OCI-LY7 (cell line): ENCODE measurements at regions not wholly inside any gene's neighbourhood (a gene's known extent, or its start where the extent isn't known, plus 50 kb on each side); places are given as distances from the start of the nearest gene placed in this dataset.

Experiments
- BruUV-seq: library from RNA; stranded (reverse); fragments of 400-500 nt; replicated peaks from 2 replicates; lab custom pipeline; 2021; lab: Mats Ljungman, UMichigan
- CTCF ChIA-PET: fragments of 300-600 bp; sonication (Branson Sonifier 250); formaldehyde crosslinking; loops from one replicate; lab custom pipeline; 2022; ENCODE audit warnings: antibody characterized with exemption; ENCODE audit not compliant: unreplicated experiment; lab: Charles Lee
- POLR2A ChIA-PET: fragments of 300-600 bp; sonication (Branson Sonifier 250); formaldehyde crosslinking; loops from one replicate; lab custom pipeline; 2022; ENCODE audit warnings: antibody characterized with exemption; lab: Charles Lee
- DNase-seq: peaks from one replicate; pipeline ENCODE4 v3.0.0-alpha.2; 2015; ENCODE audit warnings: low spot score
- H2AFZ ChIP-seq: fragments of 200-600 bp; sonication (generic), shearing (Covaris generic); 2 replicates; pipeline ENCODE4 v1.6.1; 2014; ENCODE audit warnings: mild to moderate bottlenecking, antibody characterized with exemption, low read length, moderate library complexity
- H3K27ac ChIP-seq: fragments of 200-600 bp; sonication (generic); 2 replicates; pipeline ENCODE4 v1.5.1; 2014; ENCODE audit warnings: mixed run types, low read depth, mild to moderate bottlenecking, moderate library complexity, low read length, inconsistent platforms; ENCODE audit not compliant: poor library complexity, severe bottlenecking
- H3K36me3 ChIP-seq: fragments of 200-600 bp; sonication (generic); 2 replicates; pipeline ENCODE4 v1.6.1; 2014; ENCODE audit warnings: mild to moderate bottlenecking, antibody characterized with exemption, low read length, moderate library complexity, mixed read lengths; ENCODE audit not compliant: insufficient read depth
- H3K4me1 ChIP-seq: fragments of 200-600 bp; sonication (generic); 2 replicates; pipeline ENCODE4 v1.5.1; 2014; ENCODE audit warnings: mild to moderate bottlenecking, low read length; ENCODE audit not compliant: insufficient read depth, poor library complexity, severe bottlenecking
- H3K4me2 ChIP-seq: fragments of 200-600 bp; sonication (generic); 2 replicates; pipeline ENCODE4 v1.6.1; 2014; ENCODE audit warnings: mild to moderate bottlenecking, low read length
- H3K4me3 ChIP-seq: fragments of 200-600 bp; sonication (generic); 2 replicates; pipeline ENCODE4 v1.5.1; 2014; ENCODE audit warnings: mild to moderate bottlenecking, low read depth, low read length; ENCODE audit not compliant: poor library complexity, severe bottlenecking
- H3K79me2 ChIP-seq: fragments of 200-600 bp; sonication (generic); 2 replicates; pipeline ENCODE4 v1.6.1; 2016; ENCODE audit warnings: low read depth, mild to moderate bottlenecking, low read length, moderate library complexity, mixed read lengths; ENCODE audit not compliant: insufficient read depth
- H3K9me2 ChIP-seq: fragments of 200-600 bp; sonication (generic); 2 replicates; pipeline ENCODE4 v1.6.1; 2016; ENCODE audit warnings: mild to moderate bottlenecking, low read length, mixed read lengths; ENCODE audit not compliant: insufficient read depth
- H3K9me3 ChIP-seq: fragments of 200-600 bp; sonication (generic); 2 replicates; pipeline ENCODE4 v1.6.1; 2014; ENCODE audit warnings: mild to moderate bottlenecking, mixed run types, low read length, mixed read lengths
- H4K20me1 ChIP-seq: fragments of 200-600 bp; sonication (generic); 2 replicates; pipeline ENCODE4 v1.6.1; 2014; ENCODE audit warnings: mild to moderate bottlenecking, antibody characterized with exemption, low read length, moderate library complexity, mixed read lengths; ENCODE audit not compliant: insufficient read depth
- CTCF ChIP-seq: fragments of 200-600 bp; sonication (generic); conservative IDR thresholded peaks from 2 replicates; pipeline ENCODE4 v1.5.1; 2014; ENCODE audit warnings: mild to moderate bottlenecking, antibody characterized with exemption, low read length, moderate library complexity, mixed read lengths
- EZH2phosphoT487 ChIP-seq: fragments of 200-600 bp; sonication (generic); IDR thresholded peaks from 2 replicates; pipeline ENCODE4 v1.6.1; 2018; ENCODE audit warnings: low read depth, borderline replicate concordance, mild to moderate bottlenecking, mixed run types, antibody characterized with exemption, low read length, moderate library complexity, mixed read lengths
- intact Hi-C: fragments of 100-400 bp; cut with micrococcal nuclease; formaldehyde crosslinking; loops from one replicate; pipeline ENCODE4 v1.10.0; 2022; ENCODE audit not compliant: unreplicated experiment

DNA sequence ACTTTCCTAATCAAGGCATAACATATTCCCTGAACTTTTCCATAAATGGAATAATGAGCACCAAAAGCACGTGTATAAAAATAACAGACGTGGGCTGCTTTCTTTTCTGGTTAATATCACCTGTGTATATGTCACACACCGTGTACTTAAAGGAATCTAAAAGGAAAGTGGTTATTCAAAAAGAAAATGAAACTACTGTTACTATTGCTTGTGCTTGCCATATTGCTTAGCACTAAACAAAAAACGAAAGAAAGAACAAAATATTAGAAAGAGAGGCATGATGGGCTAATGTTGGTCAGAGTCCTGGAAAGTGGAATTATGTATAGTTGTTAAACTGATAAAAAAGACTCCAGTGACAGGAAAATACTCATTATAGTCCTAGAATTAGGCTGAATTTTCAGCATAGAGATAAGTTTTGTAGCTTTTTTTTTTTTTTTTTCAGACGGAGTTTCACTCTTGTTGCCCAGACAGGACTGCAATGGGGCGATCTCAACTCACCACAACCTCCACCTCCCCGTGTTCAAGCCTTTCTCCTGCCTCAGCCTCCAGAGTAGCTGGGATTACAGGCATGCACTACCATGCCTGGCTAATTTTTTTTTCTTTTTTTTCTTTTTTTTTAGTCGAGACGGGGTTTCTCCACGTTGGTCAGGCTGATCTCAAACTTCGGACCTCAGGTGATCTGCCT is 123.2 kb downstream of the PABPC4L start:
- no peak for DNase-seq
- no peak overlapping the region for H2AFZ ChIP-seq
- no peaks in the 10 kb centered on the region for H3K9me3 ChIP-seq
- intact Hi-C loops, result no loop called here
- no peaks in the 10 kb centered on the region for H4K20me1 ChIP-seq
- ChIA-PET CTCF (no interaction called here), POLR2A (no interaction called here)
- no peak overlapping the region for H3K27ac ChIP-seq
- no peaks in the 10 kb centered on the region for H3K9me2 ChIP-seq
- BruUV-seq, result no TSS peak
- H3K4me3 ChIP-seq, result no peak overlapping the region
- no peaks in the 10 kb centered on the region for H3K4me1 ChIP-seq
- H3K36me3 ChIP-seq, result no peaks in the 10 kb centered on the region
- TF ChIP-seq CTCF, result no peak
- TF ChIP-seq EZH2phosphoT487, result no peak
- no peaks in the 10 kb centered on the region for H3K79me2 ChIP-seq
- no peak overlapping the region for H3K4me2 ChIP-seq

DNA sequence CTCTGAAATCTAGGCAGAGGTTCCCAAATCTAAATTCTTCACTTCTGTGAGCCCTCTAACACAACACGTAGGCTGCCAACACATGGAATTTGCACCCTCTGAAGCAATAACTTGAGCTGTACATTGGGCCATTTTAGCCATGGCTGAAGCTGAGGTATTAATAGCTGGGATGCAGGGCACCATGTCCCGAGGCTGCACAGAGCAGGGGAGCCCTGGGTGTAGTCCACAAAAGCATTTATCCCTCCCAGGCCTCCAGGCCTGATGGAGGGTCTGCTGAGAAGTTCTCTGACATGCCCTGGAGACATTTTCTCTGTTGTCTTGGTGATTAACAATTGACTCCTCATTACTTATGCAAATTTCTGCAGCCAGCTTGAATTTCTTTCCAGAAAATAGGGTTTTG is 127.9 kb downstream of the PABPC4L start:
- no peaks in the 10 kb centered on the region for H3K9me2 ChIP-seq
- no peak overlapping the region for H2AFZ ChIP-seq
- H3K27ac ChIP-seq, result no peak overlapping the region
- H3K36me3 ChIP-seq, result no peaks in the 10 kb centered on the region
- no peak overlapping the region for H3K4me2 ChIP-seq
- ChIA-PET POLR2A (no interaction called here), CTCF (no interaction called here)
- TF ChIP-seq CTCF, result no peak
- TF ChIP-seq EZH2phosphoT487, result no peak
- no peaks in the 10 kb centered on the region for H3K4me1 ChIP-seq
- intact Hi-C loops, result no loop called here
- BruUV-seq, result no TSS peak
- H4K20me1 ChIP-seq, result no peaks in the 10 kb centered on the region
- no peak overlapping the region for H3K4me3 ChIP-seq
- no peaks in the 10 kb centered on the region for H3K9me3 ChIP-seq
- DNase-seq, result no peak
- H3K79me2 ChIP-seq, result no peaks in the 10 kb centered on the region

DNA sequence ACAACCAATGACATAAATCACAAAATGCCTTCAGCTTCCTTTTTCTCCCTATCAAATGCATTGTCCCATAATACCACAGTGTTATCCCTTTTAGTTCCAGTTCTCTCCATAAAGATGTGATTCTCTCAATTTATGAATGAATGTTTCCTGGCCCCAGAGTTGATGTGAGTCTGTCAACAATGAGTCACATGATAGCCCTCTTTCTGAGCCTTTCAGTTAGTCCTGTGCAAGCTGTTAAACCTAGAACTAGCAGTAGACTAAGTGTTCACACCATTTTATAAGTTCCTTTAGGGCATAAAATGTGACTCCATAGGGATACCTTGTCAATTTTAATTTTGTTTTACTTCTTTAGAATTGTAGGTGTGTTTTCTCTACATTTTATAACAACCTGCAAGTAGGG is 129.5 kb downstream of the PABPC4L start:
- Histone ChIP-seq H3K79me2 (no peaks in the 10 kb centered on the region), H3K36me3 (no peaks in the 10 kb centered on the region), H3K4me3 (no peak overlapping the region), H3K9me2 (no peaks in the 10 kb centered on the region), H3K27ac (no peak overlapping the region), H4K20me1 (no peaks in the 10 kb centered on the region), H3K4me1 (no peaks in the 10 kb centered on the region), H3K9me3 (no peaks in the 10 kb centered on the region), H2AFZ (no peak overlapping the region), H3K4me2 (no peak overlapping the region)
- no peak for DNase-seq
- no peak for TF ChIP-seq EZH2phosphoT487
- TF ChIP-seq CTCF, result no peak
- BruUV-seq, result no TSS peak
- ChIA-PET CTCF (no interaction called here), POLR2A (no interaction called here)
- intact Hi-C loops, result no loop called here
